A673 (cell line): ENCODE measurements at regions not wholly inside any gene's neighbourhood (a gene's known extent, or its start where the extent isn't known, plus 50 kb on each side); places are given as distances from the start of the nearest gene placed in this dataset.

Source experiments
- BruUV-seq: library from RNA; stranded (reverse); fragments of 400-500 nt; replicated peaks from 2 replicates; lab custom pipeline; 2021; lab: Mats Ljungman, UMichigan
- CTCF ChIA-PET: fragments of 300-600 bp; sonication (Branson Sonifier 250); formaldehyde crosslinking; loops from one replicate; lab custom pipeline; 2022; ENCODE audit warnings: antibody characterized with exemption; lab: Charles Lee
- POLR2A ChIA-PET: fragments of 300-600 bp; sonication (Branson Sonifier 250); formaldehyde crosslinking; loops from one replicate; lab custom pipeline; 2022; ENCODE audit warnings: antibody characterized with exemption; ENCODE audit not compliant: low non-redundant PET; lab: Charles Lee
- DNase-seq: peaks from one replicate; pipeline ENCODE4 v3.0.0-alpha.2; 2015; ENCODE audit warnings: low spot score
- H3K27ac ChIP-seq: fragments of 200-600 bp; sonication (generic); 2 replicates; pipeline ENCODE4 v1.5.1; 2016; ENCODE audit warnings: mixed run types, low read depth, mild to moderate bottlenecking, mixed read lengths, antibody characterized with exemption, low read length; ENCODE audit not compliant: poor library complexity, severe bottlenecking
- H3K27me3 ChIP-seq: fragments of 200-600 bp; sonication (generic); replicated peaks from 2 replicates; pipeline ENCODE4 v1.6.1; 2017; ENCODE audit warnings: mixed run types, low read depth, mild to moderate bottlenecking, mixed read lengths, antibody characterized with exemption, low read length; ENCODE audit not compliant: insufficient read depth, poor library complexity
- H3K36me3 ChIP-seq: fragments of 200-600 bp; sonication (generic); 2 replicates; pipeline ENCODE4 v1.6.1; 2016; ENCODE audit warnings: mixed run types, mild to moderate bottlenecking, mixed read lengths, antibody characterized with exemption, low read length; ENCODE audit not compliant: insufficient read depth, poor library complexity, severe bottlenecking
- H3K4me1 ChIP-seq: fragments of 200-600 bp; sonication (generic); 2 replicates; pipeline ENCODE4 v1.6.1; 2017; ENCODE audit warnings: mixed run types, mild to moderate bottlenecking, mixed read lengths, antibody characterized with exemption, low read length; ENCODE audit not compliant: insufficient read depth, poor library complexity, severe bottlenecking
- H3K4me3 ChIP-seq: fragments of 200-600 bp; sonication (generic); 2 replicates; pipeline ENCODE4 v1.5.1; 2016; ENCODE audit warnings: low read depth, mixed run types, mild to moderate bottlenecking, mixed read lengths, low read length; ENCODE audit not compliant: poor library complexity, severe bottlenecking
- H3K9me3 ChIP-seq: fragments of 200-600 bp; sonication (generic); 2 replicates; pipeline ENCODE4 v1.6.1; 2016; ENCODE audit warnings: mixed run types, low read depth, mild to moderate bottlenecking, mixed read lengths, antibody characterized with exemption, low read length; ENCODE audit not compliant: poor library complexity, severe bottlenecking
- CTCF ChIP-seq: fragments of 300-800, 200-600 bp; sonication (generic); conservative IDR thresholded peaks from 2 replicates; pipeline ENCODE4 v1.5.1; 2017; ENCODE audit warnings: low read depth, mild to moderate bottlenecking, antibody characterized with exemption, low read length, moderate library complexity, mixed read lengths
- EZH2 ChIP-seq: fragments of 200-600 bp; sonication (generic); IDR thresholded peaks from 2 replicates; pipeline ENCODE4 v1.6.1; 2017; ENCODE audit warnings: borderline replicate concordance, low read depth, mild to moderate bottlenecking, mixed read lengths, antibody characterized with exemption, low read length; ENCODE audit not compliant: poor library complexity, severe bottlenecking
- intact Hi-C: fragments of 100-400 bp; cut with micrococcal nuclease; formaldehyde crosslinking; loops from one replicate; pipeline ENCODE4 v1.10.0; 2022; ENCODE audit not compliant: unreplicated experiment

GRCh38 chr1:55993646-55994318, 585.6 kb downstream of the PLPP3 start:
- DNase-seq, result no peak
- Histone ChIP-seq H3K27me3 (no peaks in the 10 kb centered on the region), H3K27ac (no peak overlapping the region), H3K36me3 (no peaks in the 10 kb centered on the region), H3K4me3 (no peak overlapping the region), H3K9me3 (no peaks in the 10 kb centered on the region), H3K4me1 (no peaks in the 10 kb centered on the region)
- no peak for TF ChIP-seq EZH2
- TF ChIP-seq CTCF, result no peak
- BruUV-seq, result no TSS peak
- POLR2A ChIA-PET, result no interaction called here
- CTCF ChIA-PET, result no interaction called here
- intact Hi-C loops, result no loop called here

- Histone ChIP-seq H3K9me3 (no peaks in the 10 kb centered on the region), H3K27me3 (peaks cover 10% of the 10 kb centered on the region), H3K4me3 (no peak overlapping the region), H3K27ac (no peak overlapping the region), H3K4me1 (no peaks in the 10 kb centered on the region), H3K36me3 (no peaks in the 10 kb centered on the region)
- POLR2A ChIA-PET, result no interaction called here
- intact Hi-C loops, result no loop called here
- TF ChIP-seq EZH2 (no peak), CTCF (no peak)
- no TSS peak for BruUV-seq
- no peak for DNase-seq
- CTCF ChIA-PET, result no interaction called here
Observed at GRCh38 chr1:55990007-55990406, 589.4 kb downstream of the PLPP3 start.

- DNase-seq, result no peak
Observed at GRCh38 chr1:55988963-55989452, 590.4 kb downstream of the PLPP3 start.

More at GRCh38 chr1:55988963-55989452, 590.4 kb downstream of the PLPP3 start:
- H3K36me3 ChIP-seq, result no peaks in the 10 kb centered on the region
- H3K4me1 ChIP-seq, result no peaks in the 10 kb centered on the region
- no peak overlapping the region for H3K27ac ChIP-seq
- ChIA-PET CTCF (no interaction called here), POLR2A (no interaction called here)
- no TSS peak for BruUV-seq
- TF ChIP-seq EZH2, result no peak
- TF ChIP-seq CTCF, result no peak
- H3K27me3 ChIP-seq, result peaks cover 13% of the 10 kb centered on the region
- intact Hi-C loops, result no loop called here
- H3K9me3 ChIP-seq, result no peaks in the 10 kb centered on the region
- H3K4me3 ChIP-seq, result no peak overlapping the region
